GM23338 (cell line): ENCODE measurements at regions not wholly inside any gene's neighbourhood (a gene's known extent, or its start where the extent isn't known, plus 50 kb on each side); places are given as distances from the start of the nearest gene placed in this dataset.

Source experiments
- ATAC-seq: fragments of 200-7000 bp; cut with Tn5 transposase; 3 replicates; pipeline ENCODE4 v1.9.1; 2020
- DNase-seq: peaks from one replicate; pipeline ENCODE4 v3.0.0-alpha.2; 2015; ENCODE audit warnings: low spot score
- H2AFZ ChIP-seq: fragments of 200-600 bp; sonication (generic); 2 replicates; pipeline ENCODE4 v1.8.0; 2016; ENCODE audit warnings: antibody characterized with exemption, mild to moderate bottlenecking, moderate library complexity
- H3F3A ChIP-seq: fragments of 200-600 bp; sonication (generic); replicated peaks from 2 replicates; pipeline ENCODE4 v1.8.0; 2017; ENCODE audit warnings: antibody characterized with exemption, mixed run types, low read depth
- H3K27ac ChIP-seq: fragments of 200-600 bp; sonication (generic); 2 replicates; pipeline ENCODE4 v1.6.1; 2016; ENCODE audit warnings: low read depth
- H3K27me3 ChIP-seq: fragments of 200-600 bp; sonication (generic); 2 replicates; pipeline ENCODE4 v1.8.0; 2016; ENCODE audit warnings: mild to moderate bottlenecking, mixed run types, moderate library complexity; ENCODE audit not compliant: insufficient read depth
- H3K36me3 ChIP-seq: fragments of 200-600 bp; sonication (generic); 2 replicates; pipeline ENCODE4 v1.8.0; 2016; ENCODE audit warnings: mild to moderate bottlenecking; ENCODE audit not compliant: insufficient read depth
- H3K4me1 ChIP-seq: fragments of 200-600 bp; sonication (generic); 2 replicates; pipeline ENCODE4 v1.8.0; 2016; ENCODE audit warnings: mild to moderate bottlenecking, moderate library complexity; ENCODE audit not compliant: insufficient read depth
- H3K4me2 ChIP-seq: fragments of 200-600 bp; sonication (generic); 2 replicates; pipeline ENCODE4 v1.7.1; 2017; ENCODE audit warnings: mixed run types
- H3K4me3 ChIP-seq: fragments of 200-600 bp; sonication (generic); 2 replicates; pipeline ENCODE4 v1.6.1; 2016; ENCODE audit warnings: mixed run types
- H3K79me2 ChIP-seq: fragments of 200-600 bp; sonication (generic); replicated peaks from 2 replicates; pipeline ENCODE4 v1.8.0; 2017; ENCODE audit warnings: mild to moderate bottlenecking; ENCODE audit not compliant: insufficient read depth
- H3K9me2 ChIP-seq: fragments of 200-600 bp; sonication (generic); 2 replicates; pipeline ENCODE4 v1.8.0; 2017; ENCODE audit not compliant: insufficient read depth
- H4K20me1 ChIP-seq: fragments of 200-600 bp; sonication (generic); replicated peaks from 2 replicates; pipeline ENCODE4 v1.8.0; 2017; ENCODE audit warnings: mild to moderate bottlenecking; ENCODE audit not compliant: insufficient read depth
- H3K27ac Mint-ChIP-seq: 2 replicates; pipeline ENCODE4 v1.8.0; 2020; ENCODE audit warnings: inconsistent platforms, mild to moderate bottlenecking, moderate library complexity, mixed read lengths
- H3K27me3 Mint-ChIP-seq: 3 replicates; pipeline ENCODE4 v1.8.0; 2022; ENCODE audit warnings: low read depth, mild to moderate bottlenecking, moderate library complexity, mixed read lengths, inconsistent platforms; ENCODE audit not compliant: insufficient read depth, poor library complexity
- H3K36me3 Mint-ChIP-seq: 3 replicates; pipeline ENCODE4 v1.8.0; 2021; ENCODE audit warnings: low read depth, mild to moderate bottlenecking, inconsistent platforms, moderate library complexity, mixed read lengths
- H3K4me1 Mint-ChIP-seq: 3 replicates; pipeline ENCODE4 v1.8.0; 2020; ENCODE audit warnings: mild to moderate bottlenecking, inconsistent platforms, mixed read lengths
- H3K4me3 Mint-ChIP-seq: 3 replicates; pipeline ENCODE4 v1.8.0; 2021; ENCODE audit warnings: moderate library complexity, mild to moderate bottlenecking, inconsistent platforms, mixed read lengths
- H3K9me3 Mint-ChIP-seq: 3 replicates; pipeline ENCODE4 v1.8.0; 2020; ENCODE audit warnings: moderate library complexity, mild to moderate bottlenecking, inconsistent platforms, mixed read lengths
- CREB1 ChIP-seq: fragments of 250-450 bp; sonication (Bioruptor Pico); IDR thresholded peaks from 2 replicates; pipeline ENCODE4 v1.5.0; 2020; ENCODE audit warnings: low read depth, mild to moderate bottlenecking, moderate library complexity
- ETS1 ChIP-seq: IDR thresholded peaks from 2 replicates; pipeline ENCODE4 v1.6.1; 2016; ENCODE audit warnings: antibody characterized with exemption
- EZH2 ChIP-seq: fragments of 200-600 bp; sonication (generic); IDR thresholded peaks from one replicate; pipeline ENCODE4 v1.8.0; 2017; ENCODE audit warnings: antibody characterized with exemption, mild to moderate bottlenecking, low read depth; ENCODE audit not compliant: unreplicated experiment
- EZH2phosphoT487 ChIP-seq: fragments of 200-600 bp; sonication (generic); IDR thresholded peaks from one replicate; pipeline ENCODE4 v1.8.1; 2018; ENCODE audit warnings: antibody characterized with exemption; ENCODE audit not compliant: unreplicated experiment
- JUNB ChIP-seq: IDR thresholded peaks from one replicate; pipeline ENCODE4 v1.6.1; 2016; ENCODE audit warnings: antibody characterized with exemption; ENCODE audit not compliant: unreplicated experiment
- NANOG ChIP-seq: IDR thresholded peaks from 2 replicates; pipeline ENCODE4 v1.6.1; 2016; ENCODE audit warnings: antibody characterized with exemption, borderline replicate concordance
- POLR2AphosphoS5 ChIP-seq: IDR thresholded peaks from 2 replicates; pipeline ENCODE4 v1.6.1; 2016; ENCODE audit warnings: antibody characterized with exemption, low read depth
- REST ChIP-seq: IDR thresholded peaks from one replicate; pipeline ENCODE4 v1.6.1; 2018; ENCODE audit warnings: antibody characterized with exemption; ENCODE audit not compliant: unreplicated experiment
- STAT1 ChIP-seq: IDR thresholded peaks from one replicate; pipeline ENCODE4 v1.6.1; 2016; ENCODE audit warnings: antibody characterized with exemption; ENCODE audit not compliant: unreplicated experiment
- ZNF114 ChIP-seq: fragments of 250-450 bp; sonication (Bioruptor Pico); IDR thresholded peaks from 2 replicates; pipeline ENCODE4 v1.5.0; 2020; ENCODE audit warnings: mild to moderate bottlenecking, moderate library complexity
- ZNF331 ChIP-seq: fragments of 250-450 bp; sonication (Bioruptor Pico); IDR thresholded peaks from 2 replicates; pipeline ENCODE4 v1.5.0; 2020; ENCODE audit warnings: low read depth, mild to moderate bottlenecking, moderate library complexity
- ZNF462 ChIP-seq: fragments of 250-450 bp; sonication (Bioruptor Pico); IDR thresholded peaks from 2 replicates; pipeline ENCODE4 v1.5.0; 2020; ENCODE audit warnings: mild to moderate bottlenecking, moderate library complexity
- TF ChIP-seq, protein P1 (sequence below), 2 experiments: fragments of 200-600 bp in 1 of 2; sonication (generic) in 1 of 2; conservative IDR thresholded peaks; 2 replicates each; pipeline versions ENCODE4 v1.5.1 to v1.6.1; 2016 to 2017; ENCODE audit warnings: antibody characterized with exemption in 2 of 2, low read depth in 2 of 2, mild to moderate bottlenecking in 2 of 2, moderate library complexity in 1 of 2

- TF ChIP-seq ZNF331 (CRISPR knock-in tag) = no peak
- TF ChIP-seq ETS1 = no peak
- TF ChIP-seq REST = no peak
- no peak for TF ChIP-seq ZNF114 (CRISPR knock-in tag)
- TF ChIP-seq EZH2phosphoT487 = no peak
- TF ChIP-seq STAT1 = no peak
- TF ChIP-seq NANOG = no peak
- no peak for TF ChIP-seq ZNF462 (CRISPR knock-in tag)
- no peak for TF ChIP-seq EZH2
- TF ChIP-seq, protein P1, sequence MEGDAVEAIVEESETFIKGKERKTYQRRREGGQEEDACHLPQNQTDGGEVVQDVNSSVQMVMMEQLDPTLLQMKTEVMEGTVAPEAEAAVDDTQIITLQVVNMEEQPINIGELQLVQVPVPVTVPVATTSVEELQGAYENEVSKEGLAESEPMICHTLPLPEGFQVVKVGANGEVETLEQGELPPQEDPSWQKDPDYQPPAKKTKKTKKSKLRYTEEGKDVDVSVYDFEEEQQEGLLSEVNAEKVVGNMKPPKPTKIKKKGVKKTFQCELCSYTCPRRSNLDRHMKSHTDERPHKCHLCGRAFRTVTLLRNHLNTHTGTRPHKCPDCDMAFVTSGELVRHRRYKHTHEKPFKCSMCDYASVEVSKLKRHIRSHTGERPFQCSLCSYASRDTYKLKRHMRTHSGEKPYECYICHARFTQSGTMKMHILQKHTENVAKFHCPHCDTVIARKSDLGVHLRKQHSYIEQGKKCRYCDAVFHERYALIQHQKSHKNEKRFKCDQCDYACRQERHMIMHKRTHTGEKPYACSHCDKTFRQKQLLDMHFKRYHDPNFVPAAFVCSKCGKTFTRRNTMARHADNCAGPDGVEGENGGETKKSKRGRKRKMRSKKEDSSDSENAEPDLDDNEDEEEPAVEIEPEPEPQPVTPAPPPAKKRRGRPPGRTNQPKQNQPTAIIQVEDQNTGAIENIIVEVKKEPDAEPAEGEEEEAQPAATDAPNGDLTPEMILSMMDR (conservative IDR thresholded peaks at IDR 0.05; ENCODE audit: low read depth in 2 of 2) = no peak
- TF ChIP-seq CREB1 (CRISPR knock-in tag) = no peak
- TF ChIP-seq JUNB = no peak
- no peak for TF ChIP-seq POLR2AphosphoS5
- no peaks in the 10 kb centered on the region for H3K4me1 ChIP-seq
- no peak overlapping the region for H3K27ac ChIP-seq
- H3K27me3 ChIP-seq = no peaks in the 10 kb centered on the region
- no peak overlapping the region for H3K27ac Mint-ChIP-seq
- no peaks in the 10 kb centered on the region for H3K27me3 Mint-ChIP-seq
- H4K20me1 ChIP-seq = no peaks in the 10 kb centered on the region
- no peaks in the 10 kb centered on the region for H3K36me3 Mint-ChIP-seq
- DNase-seq = no peak
- no peak for ATAC-seq
- H2AFZ ChIP-seq = no peak overlapping the region
- 0 out of 2 replicates have a peak, but pooled peaks cover 8% of the 10 kb centered on the region for H3K9me2 ChIP-seq
- no peaks in the 10 kb centered on the region for H3K9me3 Mint-ChIP-seq
- no peak overlapping the region for H3K4me3 ChIP-seq
- H3K79me2 ChIP-seq = no peaks in the 10 kb centered on the region
- no peak overlapping the region for H3K4me3 Mint-ChIP-seq
- no peaks in the 10 kb centered on the region for H3K4me1 Mint-ChIP-seq
- no peaks in the 10 kb centered on the region for H3K36me3 ChIP-seq
- H3K4me2 ChIP-seq = no peak overlapping the region
- H3F3A ChIP-seq = no peaks in the 10 kb centered on the region
Measured at GRCh38 chr2:76391678-76392077, 681.0 kb upstream of the GCFC2 start.
